H9 (cell line): ENCODE measurements at regions not wholly inside any gene's neighbourhood (a gene's known extent, or its start where the extent isn't known, plus 50 kb on each side); places are given as distances from the start of the nearest gene placed in this dataset.

ENCODE experiments used
- DNase-seq: peaks from one replicate; pipeline ENCODE4 v3.0.0-alpha.2; 2017
- H2AFZ ChIP-seq: one replicate; pipeline ENCODE4 v1.6.1; 2013; ENCODE audit warnings: mild to moderate bottlenecking, low read length, control low read depth, moderate library complexity
- H2AK5ac ChIP-seq: 2 replicates; pipeline ENCODE4 v1.6.1; 2013; ENCODE audit warnings: low read length, control low read depth, mixed read lengths; ENCODE audit not compliant: insufficient read length
- H2BK120ac ChIP-seq: one replicate; pipeline ENCODE4 v1.6.1; 2013; ENCODE audit warnings: low read depth, mild to moderate bottlenecking, low read length, control low read depth, inconsistent platforms; ENCODE audit not compliant: poor library complexity, severe bottlenecking
- H2BK12ac ChIP-seq: 2 replicates; pipeline ENCODE4 v1.6.1; 2013; ENCODE audit warnings: low read length, control low read depth, mixed read lengths, low read depth; ENCODE audit not compliant: insufficient read length
- H2BK15ac ChIP-seq: 2 replicates; pipeline ENCODE4 v1.6.1; 2013; ENCODE audit warnings: low read depth, low read length, control low read depth
- H2BK20ac ChIP-seq: one replicate; pipeline ENCODE4 v1.6.1; 2013; ENCODE audit warnings: low read depth, mild to moderate bottlenecking, low read length, control low read depth, inconsistent platforms; ENCODE audit not compliant: poor library complexity, severe bottlenecking
- H2BK5ac ChIP-seq: 2 replicates; pipeline ENCODE4 v1.6.1; 2013; ENCODE audit warnings: low read length, control low read depth, mixed read lengths; ENCODE audit not compliant: insufficient read length
- H3K14ac ChIP-seq: 2 replicates; pipeline ENCODE4 v1.6.1; 2013; ENCODE audit warnings: low read length, control low read depth; ENCODE audit not compliant: insufficient read depth
- H3K18ac ChIP-seq: 2 replicates; pipeline ENCODE4 v1.6.1; 2013; ENCODE audit warnings: low read depth, mild to moderate bottlenecking, mixed read lengths, low read length, control low read depth; ENCODE audit not compliant: insufficient read length
- H3K23ac ChIP-seq: 2 replicates; pipeline ENCODE4 v1.6.1; 2013; ENCODE audit warnings: low read length, control low read depth, mixed read lengths, low read depth; ENCODE audit not compliant: insufficient read length
- H3K23me2 ChIP-seq: 2 replicates; pipeline ENCODE4 v1.6.1; 2013; ENCODE audit warnings: low read depth, mild to moderate bottlenecking, mixed read lengths, low read length, control low read depth; ENCODE audit not compliant: insufficient read length, poor library complexity, severe bottlenecking
- H3K27ac ChIP-seq: 2 replicates; pipeline ENCODE4 v1.5.1; 2013; ENCODE audit warnings: low read length, control low read depth, mixed read lengths, low read depth; ENCODE audit not compliant: insufficient read length
- H3K27me3 ChIP-seq: 2 replicates; pipeline ENCODE4 v1.6.1; 2013; ENCODE audit warnings: low read length, control low read depth, inconsistent platforms; ENCODE audit not compliant: insufficient read depth
- H3K4ac ChIP-seq: 2 replicates; pipeline ENCODE4 v1.6.1; 2013; ENCODE audit warnings: low read depth, mild to moderate bottlenecking, control low read depth, inconsistent platforms, low read length, moderate library complexity
- H3K4me1 ChIP-seq: 2 replicates; pipeline ENCODE4 v1.6.1; 2013; ENCODE audit warnings: low read length, control low read depth, inconsistent platforms; ENCODE audit not compliant: insufficient read depth
- H3K4me2 ChIP-seq: 2 replicates; pipeline ENCODE4 v1.6.1; 2013; ENCODE audit warnings: low read length, control low read depth, mixed read lengths; ENCODE audit not compliant: insufficient read length, insufficient read depth
- H3K56ac ChIP-seq: 2 replicates; pipeline ENCODE4 v1.6.1; 2013; ENCODE audit warnings: low read depth, mild to moderate bottlenecking, mixed read lengths, low read length, control low read depth; ENCODE audit not compliant: insufficient read length
- H3K79me1 ChIP-seq: 2 replicates; pipeline ENCODE4 v1.6.1; 2013; ENCODE audit warnings: low read depth, mild to moderate bottlenecking, moderate library complexity, low read length, control low read depth, inconsistent platforms; ENCODE audit not compliant: insufficient read depth, poor library complexity, severe bottlenecking
- H3K79me2 ChIP-seq: 2 replicates; pipeline ENCODE4 v1.6.1; 2013; ENCODE audit warnings: low read length, control low read depth, inconsistent platforms; ENCODE audit not compliant: insufficient read depth
- H3K9ac ChIP-seq: 2 replicates; pipeline ENCODE4 v1.6.1; 2013; ENCODE audit warnings: low read length, control low read depth, mixed read lengths; ENCODE audit not compliant: insufficient read length; ENCODE audit errors: extremely low read depth
- H3K9me3 ChIP-seq: one replicate; pipeline ENCODE4 v1.6.1; 2013; ENCODE audit warnings: low read depth, low read length, inconsistent platforms; ENCODE audit not compliant: control insufficient read depth
- H3T11ph ChIP-seq: one replicate; pipeline ENCODE4 v1.6.1; 2013; ENCODE audit warnings: mild to moderate bottlenecking, low read length, control low read depth, inconsistent platforms
- H4K20me1 ChIP-seq: one replicate; pipeline ENCODE4 v1.6.1; 2013; ENCODE audit not compliant: control insufficient read depth, insufficient read length, insufficient read depth
- H4K5ac ChIP-seq: 2 replicates; pipeline ENCODE4 v1.6.1; 2013; ENCODE audit warnings: low read depth, mild to moderate bottlenecking, mixed read lengths, low read length, control low read depth; ENCODE audit not compliant: insufficient read length
- H4K8ac ChIP-seq: replicated peaks from 2 replicates; pipeline ENCODE4 v1.6.1; 2013; ENCODE audit warnings: low read length, control low read depth, mixed read lengths, low read depth; ENCODE audit not compliant: insufficient read length
- H4K91ac ChIP-seq: 2 replicates; pipeline ENCODE4 v1.6.1; 2013; ENCODE audit warnings: low read depth, mild to moderate bottlenecking, moderate library complexity, mixed read lengths, low read length, control low read depth; ENCODE audit not compliant: insufficient read length
- H3K27ac Mint-ChIP-seq, 3 experiments: 2 replicates in 2 of 3; 3 replicates in 1 of 3; pipeline ENCODE4 v1.8.0; 2020 to 2021; ENCODE audit warnings: mixed read lengths in 3 of 3, mild to moderate bottlenecking in 1 of 3, moderate library complexity in 1 of 3
- H3K27me3 Mint-ChIP-seq: 2 replicates; pipeline ENCODE4 v1.8.0; 2021; ENCODE audit warnings: low read depth, mild to moderate bottlenecking, moderate library complexity, mixed read lengths
- H3K36me3 Mint-ChIP-seq, 3 experiments: 2 replicates in 2 of 3; 3 replicates in 1 of 3; pipeline ENCODE4 v1.8.0; 2020 to 2021; ENCODE audit warnings: low read depth in 3 of 3, mixed read lengths in 3 of 3; ENCODE audit not compliant: insufficient read depth in 1 of 3
- H3K4me1 Mint-ChIP-seq, 2 experiments: 2 replicates each; pipeline ENCODE4 v1.8.0; 2020; ENCODE audit warnings: mixed read lengths in 2 of 2
- H3K4me3 Mint-ChIP-seq, 2 experiments: 2 replicates in 1 of 2; 3 replicates in 1 of 2; pipeline ENCODE4 v1.8.0; 2020 to 2021; ENCODE audit warnings: mild to moderate bottlenecking in 2 of 2, mixed read lengths in 2 of 2, moderate library complexity in 1 of 2
- H3K9me3 Mint-ChIP-seq, 2 experiments: 2 replicates in 1 of 2; 3 replicates in 1 of 2; pipeline ENCODE4 v1.8.0; 2020; ENCODE audit warnings: mild to moderate bottlenecking in 2 of 2, mixed read lengths in 2 of 2, moderate library complexity in 1 of 2
- CTCF ChIP-seq: fragments of 200-600 bp; sonication (generic); conservative IDR thresholded peaks from 3 replicates; pipeline ENCODE4 v1.8.0; 2021; ENCODE audit warnings: antibody characterized with exemption, mild to moderate bottlenecking
- WGBS: extraction: QIAGEN DNeasy Blood & Tissue Kit; methylation state at CpG from one replicate; pipeline ENCODE4 v1.1.7; 2013; ENCODE audit warnings: missing lambda C conversion rate, low lambda C conversion rate, mixed read lengths; ENCODE audit not compliant: insufficient read length; ENCODE audit errors: extremely low coverage; 5-methylcytosine and 5-hydroxymethylcytosine counted together

GRCh38 chr2:67927501-67927900 lies 135.3 kb downstream of the C1D start:
- H3K9me3 Mint-ChIP-seq = peaks cover 4% of the 10 kb centered on the region in 2 experiments; a peak in 3 of 5 replicates
- peak; percentile 34 for DNase-seq
- Histone ChIP-seq H3K79me1 (no peaks in the 10 kb centered on the region), H3K56ac (no peak overlapping the region), H2AK5ac (no peak overlapping the region), H3K14ac (no peak overlapping the region), H3T11ph (no peak overlapping the region), H3K4me2 (no peak overlapping the region), H3K4ac (no peak overlapping the region), H3K79me2 (no peaks in the 10 kb centered on the region), H4K5ac (no peak overlapping the region), H4K91ac (no peak overlapping the region), H3K27ac (no peak overlapping the region), H4K20me1 (no peaks in the 10 kb centered on the region), H2BK12ac (no peak overlapping the region), H2BK15ac (no peak overlapping the region), H2AFZ (no peak overlapping the region), H2BK20ac (no peak overlapping the region), H2BK5ac (no peak overlapping the region), H3K4me1 (peaks cover 12% of the 10 kb centered on the region; the same call in 1 of the 2 replicates), H3K9ac (no peak overlapping the region), H4K8ac (no peak overlapping the region), H3K9me3 (no peaks in the 10 kb centered on the region), H3K18ac (no peak overlapping the region), H3K27me3 (no peaks in the 10 kb centered on the region; the same call in 1 of the 2 replicates), H3K23me2 (peaks cover 4% of the 10 kb centered on the region), H2BK120ac (no peak overlapping the region), H3K23ac (no peak overlapping the region)
- H3K27ac Mint-ChIP-seq = peak overlapping the region in 1 of 3 experiments; percentile 66; a peak in 1 of 7 replicates
- no CpG with 5 or more reads among the region's 3 CpGs for WGBS
- peaks cover 0 to 6% (median 3%) of the 10 kb centered on the region in 3 experiments; a peak in 2 of 7 replicates for H3K36me3 Mint-ChIP-seq
- peaks cover 57 to 60% of the 10 kb centered on the region in 2 experiments for H3K4me1 Mint-ChIP-seq
- peaks cover 15% of the 10 kb centered on the region for H3K27me3 Mint-ChIP-seq
- H3K4me3 Mint-ChIP-seq = peak overlapping the region in 1 of 2 experiments; percentile 38; a peak in 1 of 5 replicates
- no peak for TF ChIP-seq CTCF
